ENCODE measurements at regions not wholly inside any gene's neighbourhood (a gene's known extent, or its start where the extent isn't known, plus 50 kb on each side); places are given as distances from the start of the nearest gene placed in this dataset.

DNA sequence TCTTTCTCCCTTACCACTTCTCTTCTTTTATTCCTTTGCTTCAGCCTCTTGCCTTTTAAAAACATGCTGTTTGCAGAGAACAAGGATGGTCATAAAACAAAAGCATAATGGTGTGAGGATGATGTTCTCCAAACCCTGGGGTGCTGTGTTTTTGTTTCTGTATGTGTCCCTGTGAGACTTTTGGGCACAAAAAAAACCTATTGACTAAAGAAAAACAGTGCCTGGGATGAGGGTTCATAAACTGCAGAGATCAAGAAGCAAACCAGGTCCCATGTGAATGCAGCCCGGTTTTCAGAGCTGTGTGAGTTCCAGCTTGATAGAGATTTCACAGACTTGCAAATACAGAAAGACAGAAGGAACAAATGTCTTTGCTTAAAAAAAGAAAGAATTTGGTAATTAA, 148.6 kb upstream of the CPSF6 start:
- H3K27me3 ChIP-seq (replicated peaks in 1 of 4; ENCODE audit: control insufficient read depth in 3 of 4, extremely low read depth in 1 of 4, insufficient read depth in 3 of 4, low read length in 3 of 4) = no peaks in the 10 kb centered on the region
- no peaks in the 10 kb centered on the region for H3K23me2 ChIP-seq (ENCODE audit: low read depth, low read length)
- H3K79me1 ChIP-seq (ENCODE audit: low read depth, low read length) = no peaks in the 10 kb centered on the region
- H2BK5ac ChIP-seq (ENCODE audit: low read depth, low read length) = no peak overlapping the region
- no peak overlapping the region for H3K27ac ChIP-seq (ENCODE audit: low read depth, low read length)
- DNase-seq (ENCODE audit: low read depth in 1 of 2, low spot score in 2 of 2) = no peak
- CTCF ChIA-PET (ENCODE audit: partially characterized antibody) = interaction anchor here (0.7 to 2.2 kb wide), 4 partner anchors 11 to 263 kb away, joined by 3 to 8 read pairs (median 4); no protein-coding TSS in a partner anchor
- no peak overlapping the region for H3K4me2 ChIP-seq (ENCODE audit: insufficient read depth in 1 of 2, low read depth in 2 of 2, low read length in 2 of 2)
- H2BK20ac ChIP-seq (ENCODE audit: low read length) = no peak overlapping the region
- H2AK5ac ChIP-seq (ENCODE audit: low read depth, low read length) = no peak overlapping the region
- H2BK15ac ChIP-seq (ENCODE audit: low read length) = no peak overlapping the region
- no peak overlapping the region for H4K5ac ChIP-seq (ENCODE audit: insufficient read length, low read depth, low read length)
- H2AFZ ChIP-seq (ENCODE audit: low read length) = peak overlapping the region; percentile 41; the same call in 1 of the 2 replicates
- H2BK12ac ChIP-seq (ENCODE audit: low read depth, low read length) = no peak overlapping the region
- H3K9me3 ChIP-seq (ENCODE audit: insufficient read depth in 2 of 2, low read depth in 1 of 2, low read length in 1 of 2) = no peaks in the 10 kb centered on the region
- no peak for FAIRE-seq
- no peak overlapping the region for H3K4ac ChIP-seq (replicated peaks; ENCODE audit: insufficient read length, low read depth, low read length)
- H4K20me1 ChIP-seq (replicated peaks in 1 of 2; ENCODE audit: control insufficient read depth in 1 of 2, insufficient read depth in 2 of 2, low read length in 2 of 2) = no peaks in the 10 kb centered on the region
- no peaks in the 10 kb centered on the region for H3K79me2 ChIP-seq (ENCODE audit: control insufficient read depth in 1 of 2, insufficient read depth in 2 of 2, low read length in 2 of 2)
- TF ChIP-seq SP1 (IDR thresholded peaks at IDR 0.05; ENCODE audit: low read depth, low read length) (no peak), POU5F1 (IDR thresholded peaks at IDR 0.05; ENCODE audit: low read depth, low read length) (no peak), EP300 (IDR thresholded peaks at IDR 0.05; ENCODE audit: borderline replicate concordance in 1 of 2, low read depth in 2 of 2, low read length in 2 of 2) (no peak), CHD2 (IDR thresholded peaks at IDR 0.05; ENCODE audit: low read length) (no peak), JUND (IDR thresholded peaks at IDR 0.05; ENCODE audit: low read length) (no peak), SIRT6 (IDR thresholded peaks at IDR 0.05; ENCODE audit: low read length) (no peak), RXRA (IDR thresholded peaks at IDR 0.05; ENCODE audit: insufficient read depth, low read depth, low read length) (no peak), JUN (IDR thresholded peaks at IDR 0.05; ENCODE audit: low read depth, low read length) (no peak), KDM1A (IDR thresholded peaks at IDR 0.05; ENCODE audit: borderline replicate concordance, low read length) (no peak), CHD1 (IDR thresholded peaks at IDR 0.05; ENCODE audit: low read depth, low read length) (no peak), CREB1 (IDR thresholded peaks at IDR 0.05) (no peak), TEAD4 (IDR thresholded peaks at IDR 0.05; ENCODE audit: low read depth, low read length) (no peak)
- no peak overlapping the region for H3K18ac ChIP-seq (ENCODE audit: extremely low read depth, low read length)
- POLR2A ChIA-PET (ENCODE audit: partially characterized antibody) = interaction anchor here (0.6 kb wide), 1 partner anchor 285 kb away, joined by 3 read pairs; no protein-coding TSS in a partner anchor
- no peak overlapping the region for H3K14ac ChIP-seq (ENCODE audit: insufficient read length)
- H4K8ac ChIP-seq (ENCODE audit: extremely low read depth, insufficient read depth, low read length) = no peak overlapping the region
- H3K4me1 ChIP-seq (replicated peaks in 1 of 4; ENCODE audit: control insufficient read depth in 3 of 4, insufficient read depth in 4 of 4, low read length in 3 of 4) = peaks cover 0 to 11% (median 3%) of the 10 kb centered on the region in 4 experiments; a peak in 2 of 7 replicates
- H3K9ac ChIP-seq (replicated peaks in 1 of 4; ENCODE audit: extremely low read depth in 1 of 4, low read depth in 3 of 4, low read length in 3 of 4) = no peak overlapping the region
- WGBS, 2 experiments (ENCODE audit: extremely low coverage in 1 of 2, insufficient coverage in 1 of 2, insufficient read length in 1 of 2, insufficient replicate concordance in 2 of 2, low coverage in 1 of 2, low lambda C conversion rate in 2 of 2, missing lambda C conversion rate in 1 of 2) = 60% methylated on average over 1 of the region's 1 CpG; no CpG with 5 or more reads in 1 of the 2 experiments
- no peak overlapping the region for H4K91ac ChIP-seq (replicated peaks; ENCODE audit: insufficient read length, low read length)
- H3K56ac ChIP-seq (replicated peaks; ENCODE audit: insufficient read length, low read depth, low read length) = no peak overlapping the region
- H3K4me3 ChIP-seq (ENCODE audit: extremely low read depth in 1 of 4, insufficient read depth in 2 of 4, low read depth in 3 of 4, low read length in 4 of 4) = no peak overlapping the region
- no peak overlapping the region for H3K23ac ChIP-seq (ENCODE audit: insufficient read length)
- H3K36me3 ChIP-seq (ENCODE audit: control insufficient read depth in 2 of 4, insufficient read depth in 4 of 4, low read length in 3 of 4) = no peaks in the 10 kb centered on the region
- no peak overlapping the region for H2BK120ac ChIP-seq (replicated peaks; ENCODE audit: low read depth, low read length)
